ENCODE measurements at regions not wholly inside any gene's neighbourhood (a gene's known extent, or its start where the extent isn't known, plus 50 kb on each side); places are given as distances from the start of the nearest gene placed in this dataset.
"Not testable (repeated sequence)": the region's sequence is repeated elsewhere in the genome, so short reads cannot be mapped to it uniquely, and the experiment has no call there.

- H3K9me3 ChIP-seq (ENCODE audit: control insufficient read depth, low read length): no peaks in the 10 kb centered on the region
- no peak overlapping the region for H3K4me3 ChIP-seq (ENCODE audit: low read length in 2 of 2)
- no peaks in the 10 kb centered on the region for H3K4me1 ChIP-seq (ENCODE audit: control insufficient read depth in 1 of 2, insufficient read depth in 2 of 2, low read length in 2 of 2)
- no peaks in the 10 kb centered on the region for H3K27me3 ChIP-seq (ENCODE audit: control insufficient read depth in 1 of 2, insufficient read depth in 2 of 2, low read length in 1 of 2)
- intact Hi-C loops (cut with DNase I): no loop called here
- H3K36me3 ChIP-seq (ENCODE audit: control insufficient read depth in 1 of 2, insufficient read depth in 2 of 2, low read length in 1 of 2): no peaks in the 10 kb centered on the region
- no peak overlapping the region for H3K27ac ChIP-seq (ENCODE audit: low read depth in 1 of 2, low read length in 2 of 2)
- WGBS, 2 donors: 95 to 97% methylated on average over 13 of the region's 13 CpGs
- ATAC-seq (ENCODE audit: low FRiP score) (no peak), DNase-seq (peak in 1 of 2 donors; percentile 32)
Observed at GRCh38 chr16:29302976-29303375, 103.5 kb downstream of the NPIPB11 start.

GRCh38 chr16:29302433-29302832, 104.1 kb downstream of the NPIPB11 start:
- H3K36me3 ChIP-seq (ENCODE audit: control insufficient read depth in 1 of 2, insufficient read depth in 2 of 2, low read length in 1 of 2); H3K4me3 ChIP-seq (ENCODE audit: low read length in 2 of 2); H3K27ac ChIP-seq (ENCODE audit: low read depth in 1 of 2, low read length in 2 of 2); H3K4me1 ChIP-seq (ENCODE audit: control insufficient read depth in 1 of 2, insufficient read depth in 2 of 2, low read length in 2 of 2); H3K27me3 ChIP-seq (ENCODE audit: control insufficient read depth in 1 of 2, insufficient read depth in 2 of 2, low read length in 1 of 2); H3K9me3 ChIP-seq (ENCODE audit: control insufficient read depth, low read length); intact Hi-C loops (cut with DNase I); ATAC-seq (ENCODE audit: low FRiP score): not testable (repeated sequence)
- peak in 1 of 2 donors; percentile 36 for DNase-seq
- 97% methylated on average over 20 of the region's 20 CpGs for WGBS, 2 donors

DNA sequence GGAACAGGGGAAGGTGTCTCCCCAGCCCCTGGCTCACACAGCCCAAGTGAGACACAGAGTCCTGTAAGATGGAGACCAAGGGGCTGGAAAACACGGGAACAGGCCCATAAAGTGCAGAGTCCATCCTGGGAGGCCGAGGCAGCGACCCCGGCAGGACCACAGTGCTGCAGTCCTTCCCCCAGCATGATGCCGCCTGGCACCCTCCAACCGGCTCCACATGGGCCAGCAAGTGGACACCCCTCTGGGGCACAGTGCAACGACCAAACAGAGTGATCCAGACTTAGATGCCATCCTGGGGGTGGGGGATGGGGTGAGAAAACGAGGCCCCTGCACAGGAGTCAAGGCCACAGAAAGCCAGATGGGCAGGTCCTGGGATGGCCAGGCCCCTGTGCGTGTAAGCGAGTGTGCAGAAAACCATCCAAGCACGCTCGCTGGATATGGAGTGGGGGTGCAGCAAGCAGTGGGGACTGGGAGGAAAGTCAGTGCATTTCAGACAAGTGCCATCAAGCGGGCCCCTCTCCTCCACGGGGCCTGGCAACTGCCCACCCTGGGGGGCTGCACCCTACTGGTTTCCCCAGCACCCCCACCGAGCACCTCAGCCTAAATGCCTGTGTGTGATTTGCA, 104.7 kb downstream of the NPIPB11 start:
- H3K9me3 ChIP-seq (ENCODE audit: control insufficient read depth, low read length); ATAC-seq (ENCODE audit: low FRiP score); intact Hi-C loops (cut with DNase I); H3K36me3 ChIP-seq (ENCODE audit: control insufficient read depth in 1 of 2, insufficient read depth in 2 of 2, low read length in 1 of 2); H3K27me3 ChIP-seq (ENCODE audit: control insufficient read depth in 1 of 2, insufficient read depth in 2 of 2, low read length in 1 of 2); H3K4me3 ChIP-seq (ENCODE audit: low read length in 2 of 2); H3K4me1 ChIP-seq (ENCODE audit: control insufficient read depth in 1 of 2, insufficient read depth in 2 of 2, low read length in 2 of 2); H3K27ac ChIP-seq (ENCODE audit: low read depth in 1 of 2, low read length in 2 of 2): not testable (repeated sequence)
- WGBS, 2 donors: 92 to 94% methylated on average over 15 of the region's 15 CpGs
- peak in 1 of 2 donors; percentile 42 for DNase-seq

GRCh38 chr16:29300541-29301535, 105.7 kb downstream of the NPIPB11 start:
- H3K36me3 ChIP-seq (ENCODE audit: control insufficient read depth in 1 of 2, insufficient read depth in 2 of 2, low read length in 1 of 2); H3K9me3 ChIP-seq (ENCODE audit: control insufficient read depth, low read length); H3K27me3 ChIP-seq (ENCODE audit: control insufficient read depth in 1 of 2, insufficient read depth in 2 of 2, low read length in 1 of 2); H3K27ac ChIP-seq (ENCODE audit: low read depth in 1 of 2, low read length in 2 of 2); intact Hi-C loops (cut with DNase I); H3K4me1 ChIP-seq (ENCODE audit: control insufficient read depth in 1 of 2, insufficient read depth in 2 of 2, low read length in 2 of 2); H3K4me3 ChIP-seq (ENCODE audit: low read length in 2 of 2): not testable (repeated sequence)
- DNase-seq (peak; percentile 39 to 61), ATAC-seq (ENCODE audit: low FRiP score) (peak; percentile 39)
- WGBS, 2 donors: 35 to 51% methylated on average over 26 to 29 of the region's 29 CpGs

DNA sequence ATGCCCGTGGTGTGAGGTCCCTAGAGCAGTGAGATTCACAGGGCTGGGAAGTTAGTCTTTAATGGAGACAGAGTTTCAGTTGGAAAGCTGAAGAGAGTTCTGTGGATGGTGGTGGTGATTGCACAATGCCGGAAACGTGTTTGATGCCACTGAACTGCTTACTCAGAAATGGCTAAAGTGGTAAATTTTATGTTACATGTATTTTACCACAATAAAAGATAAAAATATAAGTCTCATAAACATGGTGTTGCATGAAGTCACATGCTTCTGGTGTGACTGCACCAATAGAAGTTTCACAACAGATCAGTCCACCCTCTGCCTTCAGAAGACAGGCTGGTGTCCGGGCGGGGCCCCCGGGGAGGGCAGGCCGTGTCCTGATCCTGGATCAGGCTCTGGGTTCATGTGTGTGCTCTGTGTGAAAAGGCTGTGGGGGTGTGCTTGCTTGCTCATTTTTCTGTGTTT, 106.5 kb downstream of the NPIPB11 start:
- H3K27me3 ChIP-seq (ENCODE audit: control insufficient read depth in 1 of 2, insufficient read depth in 2 of 2, low read length in 1 of 2); H3K27ac ChIP-seq (ENCODE audit: low read depth in 1 of 2, low read length in 2 of 2); H3K9me3 ChIP-seq (ENCODE audit: control insufficient read depth, low read length); intact Hi-C loops (cut with DNase I); H3K4me1 ChIP-seq (ENCODE audit: control insufficient read depth in 1 of 2, insufficient read depth in 2 of 2, low read length in 2 of 2); H3K36me3 ChIP-seq (ENCODE audit: control insufficient read depth in 1 of 2, insufficient read depth in 2 of 2, low read length in 1 of 2); H3K4me3 ChIP-seq (ENCODE audit: low read length in 2 of 2): not testable (repeated sequence)
- DNase-seq: peak; percentile 66 to 79
- WGBS, 2 donors: 32 to 33% methylated on average over 7 of the region's 7 CpGs
- peak; percentile 91 for ATAC-seq (ENCODE audit: low FRiP score)

GRCh38 chr16:29298997-29299396, 107.5 kb downstream of the NPIPB11 start:
- ATAC-seq (ENCODE audit: low FRiP score); intact Hi-C loops (cut with DNase I); H3K27ac ChIP-seq (ENCODE audit: low read depth in 1 of 2, low read length in 2 of 2); H3K4me1 ChIP-seq (ENCODE audit: control insufficient read depth in 1 of 2, insufficient read depth in 2 of 2, low read length in 2 of 2); H3K9me3 ChIP-seq (ENCODE audit: control insufficient read depth, low read length); H3K27me3 ChIP-seq (ENCODE audit: control insufficient read depth in 1 of 2, insufficient read depth in 2 of 2, low read length in 1 of 2); DNase-seq; H3K36me3 ChIP-seq (ENCODE audit: control insufficient read depth in 1 of 2, insufficient read depth in 2 of 2, low read length in 1 of 2); H3K4me3 ChIP-seq (ENCODE audit: low read length in 2 of 2): not testable (repeated sequence)
- WGBS, 2 donors: 92 to 95% methylated on average over 7 to 10 of the region's 10 CpGs

- H3K9me3 ChIP-seq (ENCODE audit: control insufficient read depth, low read length); H3K4me3 ChIP-seq (ENCODE audit: low read length in 2 of 2); H3K4me1 ChIP-seq (ENCODE audit: control insufficient read depth in 1 of 2, insufficient read depth in 2 of 2, low read length in 2 of 2); H3K27me3 ChIP-seq (ENCODE audit: control insufficient read depth in 1 of 2, insufficient read depth in 2 of 2, low read length in 1 of 2); ATAC-seq (ENCODE audit: low FRiP score); intact Hi-C loops (cut with DNase I); H3K36me3 ChIP-seq (ENCODE audit: control insufficient read depth in 1 of 2, insufficient read depth in 2 of 2, low read length in 1 of 2); DNase-seq; H3K27ac ChIP-seq (ENCODE audit: low read depth in 1 of 2, low read length in 2 of 2): not testable (repeated sequence)
- 97 to 98% methylated on average over 9 of the region's 12 CpGs for WGBS, 2 donors
Observed at GRCh38 chr16:29298307-29298706, 108.2 kb downstream of the NPIPB11 start.

DNA sequence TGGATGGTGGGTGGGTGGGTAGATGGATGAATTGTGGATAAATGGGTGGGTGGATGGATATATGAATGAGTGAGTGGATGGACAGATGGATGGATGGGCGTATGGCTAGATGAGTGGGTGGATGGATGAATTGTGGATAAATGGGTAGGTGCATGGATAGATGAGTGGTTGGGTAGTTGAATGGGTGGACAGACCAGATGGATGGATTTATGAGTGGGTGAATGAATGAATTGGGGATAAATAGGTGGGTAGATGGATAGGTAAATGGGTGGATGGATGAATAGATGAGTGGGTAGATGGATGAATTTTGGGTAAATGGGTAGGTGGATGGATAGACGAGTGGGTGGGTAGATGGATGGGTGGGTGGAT, 108.7 kb downstream of the NPIPB11 start:
- H3K27ac ChIP-seq (ENCODE audit: low read depth in 1 of 2, low read length in 2 of 2); intact Hi-C loops (cut with DNase I); H3K36me3 ChIP-seq (ENCODE audit: control insufficient read depth in 1 of 2, insufficient read depth in 2 of 2, low read length in 1 of 2); ATAC-seq (ENCODE audit: low FRiP score); H3K9me3 ChIP-seq (ENCODE audit: control insufficient read depth, low read length); H3K4me1 ChIP-seq (ENCODE audit: control insufficient read depth in 1 of 2, insufficient read depth in 2 of 2, low read length in 2 of 2); H3K4me3 ChIP-seq (ENCODE audit: low read length in 2 of 2); DNase-seq; H3K27me3 ChIP-seq (ENCODE audit: control insufficient read depth in 1 of 2, insufficient read depth in 2 of 2, low read length in 1 of 2): not testable (repeated sequence)
- WGBS, 2 donors: 80 to 92% methylated on average over 1 to 2 of the region's 2 CpGs

Data from aorta (tissue), 5 donors.